ENCODE measurements at regions not wholly inside any gene's neighbourhood (a gene's known extent, or its start where the extent isn't known, plus 50 kb on each side); places are given as distances from the start of the nearest gene placed in this dataset.

GRCh38 chr15:87355946-87356345, 900.6 kb downstream of the NTRK3 start:
- H3K4me1 ChIP-seq (ENCODE audit: insufficient read depth, low read length): no peaks in the 10 kb centered on the region
- BruUV-seq (replicated peaks): no TSS peak
- ChIA-PET CTCF (ENCODE audit: low intra/inter-chr PET ratio, low total read pairs) (no interaction called here), POLR2A (no interaction called here)
- FAIRE-seq: no peak
- no peak for TF ChIP-seq SAP130 (CRISPR knock-in tag; IDR thresholded peaks at IDR 0.05; ENCODE audit: low read depth)
- no peak for TF ChIP-seq ZNF773 (CRISPR knock-in tag; IDR thresholded peaks at IDR 0.05; ENCODE audit: borderline replicate concordance)
- no peak for TF ChIP-seq MBNL3 (CRISPR knock-in tag; conservative IDR thresholded peaks at IDR 0.05)
- no peak for TF ChIP-seq ZNF232 (CRISPR knock-in tag; IDR thresholded peaks at IDR 0.05; ENCODE audit: borderline replicate concordance)
- TF ChIP-seq ZNF547 (CRISPR knock-in tag; IDR thresholded peaks at IDR 0.05): no peak
- no peak for TF ChIP-seq TRIM22 (IDR thresholded peaks at IDR 0.05)
- no peak for TF ChIP-seq ISX (CRISPR knock-in tag; conservative IDR thresholded peaks at IDR 0.05)
- no peak for TF ChIP-seq NPAS2 (CRISPR knock-in tag; IDR thresholded peaks at IDR 0.05; ENCODE audit: borderline replicate concordance)
- TF ChIP-seq TAF1 (CRISPR knock-in tag; IDR thresholded peaks at IDR 0.05): no peak
- TF ChIP-seq ZNF225 (CRISPR knock-in tag; IDR thresholded peaks at IDR 0.05): no peak
- TF ChIP-seq ZNF7 (CRISPR knock-in tag; IDR thresholded peaks at IDR 0.05): no peak
- no peak for TF ChIP-seq STAG1 (CRISPR knock-in tag; IDR thresholded peaks at IDR 0.05)
- no peak for TF ChIP-seq ZNF710 (CRISPR knock-in tag; IDR thresholded peaks at IDR 0.05; ENCODE audit: borderline replicate concordance)
- no peak for TF ChIP-seq TCF7 (IDR thresholded peaks at IDR 0.05; ENCODE audit: low read depth)
- no peak for TF ChIP-seq CSRNP1 (CRISPR knock-in tag; IDR thresholded peaks at IDR 0.05)
- H4K20me1 ChIP-seq (ENCODE audit: insufficient read depth, low read length): no peaks in the 10 kb centered on the region
- no peak overlapping the region for H3K4me2 ChIP-seq (ENCODE audit: low read depth, low read length)
- no peaks in the 10 kb centered on the region for H3K79me2 ChIP-seq (ENCODE audit: insufficient read depth, low read length)
- no peak for DNase-seq (ENCODE audit: low spot score)
- in situ Hi-C loops (cut with HindIII; ENCODE audit: extremely low pct_ligation_motif_present, low pct_unique_long_range_greater_than_20kb): no loop called here
- no peak overlapping the region for H3K27ac ChIP-seq (ENCODE audit: extremely low read length, insufficient read depth, low read length)
- 0% methylated on average over 1 of the region's 1 CpG for WGBS (ENCODE audit: low lambda C conversion rate)
- no peak overlapping the region for H3K9ac ChIP-seq (ENCODE audit: insufficient read depth, low read depth, low read length)
- intact Hi-C loops (cut with micrococcal nuclease; ENCODE audit: unreplicated experiment): no loop called here
- H2AFZ ChIP-seq (ENCODE audit: low read length): no peak overlapping the region
- H3K9me3 ChIP-seq (ENCODE audit: low read length): peaks cover 100% of the 10 kb centered on the region
- ATAC-seq: no peak
- no peaks in the 10 kb centered on the region for H3K27me3 ChIP-seq (ENCODE audit: control insufficient read depth in 1 of 2, insufficient read depth in 2 of 2, low read length in 2 of 2)
- no peak overlapping the region for H3K4me3 ChIP-seq (replicated peaks in 1 of 3; ENCODE audit: insufficient read depth in 1 of 3, low read depth in 2 of 3, low read length in 3 of 3)
- no peaks in the 10 kb centered on the region for H3K36me3 ChIP-seq (replicated peaks in 1 of 2; ENCODE audit: control insufficient read depth in 1 of 2, insufficient read depth in 2 of 2, low read length in 2 of 2)

Measured in HepG2 (cell line).